Coronary artery (tissue), 2 donors: ENCODE measurements at regions not wholly inside any gene's neighbourhood (a gene's known extent, or its start where the extent isn't known, plus 50 kb on each side); places are given as distances from the start of the nearest gene placed in this dataset.

Experiments
- DNase-seq: peaks from one replicate; pipeline ENCODE4 v3.0.0-alpha.2; 2017; ENCODE audit warnings: low spot score
- H3K27ac ChIP-seq, 2 donors: fragments of 200-600 bp; sonication (generic); one replicate each; pipeline ENCODE4 v1.5.1; 2016 to 2019
- H3K4me3 ChIP-seq: fragments of 200-600 bp; sonication (generic); 2 replicates; pipeline ENCODE4 v1.5.1; 2016; ENCODE audit warnings: mild to moderate bottlenecking, moderate library complexity
- TF ChIP-seq, protein P1 (sequence below): fragments of 200-600 bp; sonication (generic); IDR thresholded peaks from one replicate; pipeline ENCODE4 v1.5.1; 2019; ENCODE audit warnings: antibody characterized with exemption

GRCh38 chr18:76557026-76557575 lies 62.1 kb upstream of the ZNF516 start:
- Histone ChIP-seq H3K4me3 (no peak overlapping the region), H3K27ac (no peak overlapping the region)
- no peak for DNase-seq
- TF ChIP-seq, protein P1, sequence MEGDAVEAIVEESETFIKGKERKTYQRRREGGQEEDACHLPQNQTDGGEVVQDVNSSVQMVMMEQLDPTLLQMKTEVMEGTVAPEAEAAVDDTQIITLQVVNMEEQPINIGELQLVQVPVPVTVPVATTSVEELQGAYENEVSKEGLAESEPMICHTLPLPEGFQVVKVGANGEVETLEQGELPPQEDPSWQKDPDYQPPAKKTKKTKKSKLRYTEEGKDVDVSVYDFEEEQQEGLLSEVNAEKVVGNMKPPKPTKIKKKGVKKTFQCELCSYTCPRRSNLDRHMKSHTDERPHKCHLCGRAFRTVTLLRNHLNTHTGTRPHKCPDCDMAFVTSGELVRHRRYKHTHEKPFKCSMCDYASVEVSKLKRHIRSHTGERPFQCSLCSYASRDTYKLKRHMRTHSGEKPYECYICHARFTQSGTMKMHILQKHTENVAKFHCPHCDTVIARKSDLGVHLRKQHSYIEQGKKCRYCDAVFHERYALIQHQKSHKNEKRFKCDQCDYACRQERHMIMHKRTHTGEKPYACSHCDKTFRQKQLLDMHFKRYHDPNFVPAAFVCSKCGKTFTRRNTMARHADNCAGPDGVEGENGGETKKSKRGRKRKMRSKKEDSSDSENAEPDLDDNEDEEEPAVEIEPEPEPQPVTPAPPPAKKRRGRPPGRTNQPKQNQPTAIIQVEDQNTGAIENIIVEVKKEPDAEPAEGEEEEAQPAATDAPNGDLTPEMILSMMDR = no peak

DNA sequence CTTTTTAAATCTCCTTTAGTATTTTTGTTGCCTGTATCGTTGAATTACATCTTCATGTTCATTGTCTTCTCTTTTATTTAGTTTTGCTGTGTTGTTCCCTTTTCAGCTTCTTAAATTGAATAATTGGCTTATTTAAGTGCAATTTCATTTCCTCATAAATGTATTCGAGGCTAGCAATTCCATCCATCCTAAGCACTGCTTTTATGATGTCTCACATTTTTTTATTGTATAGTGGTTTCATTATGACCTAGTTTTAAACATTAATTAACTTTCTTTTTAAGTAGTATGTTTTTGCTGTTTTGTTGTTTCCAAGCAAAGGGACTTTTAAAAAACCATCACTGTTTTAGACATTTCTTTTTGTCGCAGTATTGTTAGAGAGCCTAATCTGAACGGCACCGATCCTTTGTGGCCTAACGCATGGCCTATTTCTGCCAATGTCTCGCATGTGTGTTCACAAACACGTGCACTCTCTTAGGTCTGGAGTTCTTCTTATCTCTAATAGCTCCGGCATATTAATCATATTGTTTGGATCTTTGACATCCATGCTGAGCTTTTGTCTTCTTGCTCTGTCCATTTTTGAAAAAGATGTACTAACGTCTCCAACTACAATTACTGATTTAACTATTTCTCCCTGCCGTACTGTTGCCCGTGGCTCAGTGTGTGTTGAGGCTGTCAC lies 59.6 kb upstream of the ZNF516 start:
- Histone ChIP-seq H3K4me3 (no peak overlapping the region), H3K27ac (no peak overlapping the region)
- DNase-seq = no peak
- TF ChIP-seq, protein P1 = no peak

GRCh38 chr18:76553715-76554546 lies 58.9 kb upstream of the ZNF516 start:
- TF ChIP-seq, protein P1 = no peak
- no peak overlapping the region for H3K27ac ChIP-seq
- DNase-seq = no peak
- H3K4me3 ChIP-seq = no peak overlapping the region

DNA sequence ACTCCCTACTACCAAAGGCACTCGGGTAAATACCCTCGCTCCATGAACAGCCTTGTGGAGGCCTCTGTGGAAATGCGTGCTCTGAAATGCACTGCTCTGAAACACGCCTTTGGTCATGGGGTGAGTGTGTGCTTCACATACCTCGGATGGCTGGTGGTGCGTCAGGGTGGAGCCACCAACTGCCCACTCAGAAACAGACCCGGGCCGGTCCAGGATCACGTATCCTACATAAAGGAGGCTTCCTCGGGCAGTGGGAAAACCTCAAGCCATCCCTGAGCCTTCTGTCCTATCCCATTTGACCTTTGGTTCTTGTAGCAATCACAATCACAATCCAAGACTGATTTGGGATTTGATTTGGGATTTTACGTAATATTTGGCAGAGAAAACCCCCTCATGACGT lies 53.5 kb upstream of the ZNF516 start:
- DNase-seq = no peak

DNA sequence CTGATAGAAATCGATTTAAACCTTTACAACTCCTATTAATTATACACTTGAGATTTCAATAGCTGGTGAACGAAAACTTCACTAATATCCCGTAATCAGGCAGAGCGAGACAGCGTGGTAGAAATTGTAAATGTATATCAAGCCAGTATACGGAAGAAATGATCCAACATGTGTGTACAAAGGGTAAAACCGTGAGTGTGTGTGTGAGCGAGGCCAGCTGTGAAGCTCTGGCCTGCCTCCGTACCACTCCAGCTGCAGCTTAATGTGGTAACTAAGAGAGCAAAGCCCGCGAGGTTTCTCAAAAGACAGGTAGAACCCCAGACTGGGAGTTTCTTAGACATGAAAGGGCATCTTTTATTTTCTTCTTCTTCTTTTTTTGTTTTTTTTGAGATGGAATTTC lies 52.3 kb upstream of the ZNF516 start:
- H3K4me3 ChIP-seq = no peak overlapping the region
- no peak for DNase-seq
- no peak overlapping the region for H3K27ac ChIP-seq
- TF ChIP-seq, protein P1 = no peak

More for the DNA sequence above, 53.5 kb upstream of the ZNF516 start:
- TF ChIP-seq, protein P1 = no peak
- Histone ChIP-seq H3K27ac (no peak overlapping the region), H3K4me3 (no peak overlapping the region)

- no peak overlapping the region for H3K4me3 ChIP-seq
- no peak for DNase-seq
- TF ChIP-seq, protein P1 = no peak
- H3K27ac ChIP-seq = no peak overlapping the region
Measured at GRCh38 chr18:76546436-76546835, 51.4 kb upstream of the ZNF516 start.

DNA sequence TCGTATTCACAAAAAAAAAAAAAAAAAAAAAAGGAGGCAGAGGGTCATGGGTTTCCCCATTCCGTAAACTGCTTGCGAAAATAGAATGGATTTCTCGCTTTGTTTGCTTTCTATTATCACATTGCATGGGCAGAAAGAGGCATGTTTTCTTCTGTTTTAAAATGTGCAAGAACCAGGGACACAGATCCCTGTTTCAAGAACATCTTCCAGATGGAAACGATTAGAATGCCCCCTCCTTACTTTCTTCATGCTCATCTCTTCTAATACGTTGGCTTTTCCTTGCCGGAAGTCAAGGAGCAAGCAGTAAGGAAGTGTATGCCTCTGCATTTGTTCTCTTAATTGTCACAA lies 51.0 kb upstream of the ZNF516 start:
- H3K27ac ChIP-seq = no peak overlapping the region
- DNase-seq = no peak
- H3K4me3 ChIP-seq = no peak overlapping the region
- TF ChIP-seq, protein P1 = no peak
